ENCODE measurements at regions not wholly inside any gene's neighbourhood (a gene's known extent, or its start where the extent isn't known, plus 50 kb on each side); places are given as distances from the start of the nearest gene placed in this dataset.
"Not testable (repeated sequence)": the region's sequence is repeated elsewhere in the genome, so short reads cannot be mapped to it uniquely, and the experiment has no call there.

DNA sequence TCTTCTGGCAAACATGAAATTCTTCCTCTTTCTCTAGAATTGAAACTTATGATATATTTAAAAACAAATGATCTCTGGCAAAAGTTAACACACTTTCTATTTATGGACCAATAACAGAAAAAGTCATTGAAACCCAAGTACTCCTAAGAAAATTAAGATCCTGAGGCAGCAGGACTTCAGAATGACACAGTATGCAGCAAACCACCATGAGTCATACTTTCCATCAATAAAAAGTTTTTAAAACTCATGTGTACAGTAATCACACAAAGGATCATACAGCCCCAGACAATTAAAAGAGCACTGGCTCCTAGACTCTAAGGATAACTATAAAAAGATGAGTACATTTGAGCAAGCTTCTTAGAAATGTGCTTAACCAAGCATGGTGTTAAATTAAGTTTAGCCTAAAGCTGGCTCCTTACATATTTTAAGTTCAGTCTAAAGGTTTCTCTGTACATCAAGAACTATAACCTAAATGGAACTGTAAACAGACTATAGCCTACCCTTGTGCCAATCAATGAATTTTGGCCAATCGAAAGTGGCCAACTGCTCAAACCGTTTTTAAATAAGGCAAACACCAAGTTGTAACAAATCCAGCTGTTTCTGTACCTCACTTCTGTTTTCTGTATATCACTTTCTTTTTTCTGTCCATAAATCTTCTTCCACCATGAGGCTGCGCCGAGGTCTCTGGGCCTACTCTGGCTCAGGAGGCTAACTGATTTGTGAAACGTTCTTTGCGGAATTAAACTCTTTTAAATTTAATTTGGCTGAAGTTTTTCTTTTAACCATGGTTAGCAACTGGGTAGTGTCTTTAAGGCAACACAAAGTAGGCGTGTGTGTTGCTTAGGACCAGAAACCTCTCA lies 232.1 kb upstream of the PIK3R1 start:
- no peak for DNase-seq (ENCODE audit: low spot score)

DNA sequence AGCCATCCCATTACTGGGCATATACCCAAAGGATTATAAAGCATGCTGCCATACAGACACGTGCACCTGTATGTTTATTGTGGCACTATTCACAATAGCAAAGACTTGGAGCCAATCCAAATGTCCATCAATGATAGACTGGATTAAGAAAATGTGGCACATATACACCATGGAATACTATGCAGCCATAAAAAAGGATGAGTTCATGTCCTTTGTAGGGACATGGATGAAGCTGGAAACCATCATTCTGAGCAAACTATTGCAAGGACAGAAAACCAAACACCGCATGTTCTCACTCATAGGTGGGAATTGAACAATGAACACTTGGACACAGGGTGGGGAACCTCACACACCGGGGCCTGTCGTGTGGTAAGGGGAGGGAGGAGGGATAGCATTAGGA lies 233.4 kb upstream of the PIK3R1 start:
- not testable (repeated sequence) for DNase-seq (ENCODE audit: low spot score)

- no peak for DNase-seq (ENCODE audit: low spot score)
These were observed 237.4 kb upstream of the PIK3R1 start for GRCh38 chr5:67978171-67978570.

DNA sequence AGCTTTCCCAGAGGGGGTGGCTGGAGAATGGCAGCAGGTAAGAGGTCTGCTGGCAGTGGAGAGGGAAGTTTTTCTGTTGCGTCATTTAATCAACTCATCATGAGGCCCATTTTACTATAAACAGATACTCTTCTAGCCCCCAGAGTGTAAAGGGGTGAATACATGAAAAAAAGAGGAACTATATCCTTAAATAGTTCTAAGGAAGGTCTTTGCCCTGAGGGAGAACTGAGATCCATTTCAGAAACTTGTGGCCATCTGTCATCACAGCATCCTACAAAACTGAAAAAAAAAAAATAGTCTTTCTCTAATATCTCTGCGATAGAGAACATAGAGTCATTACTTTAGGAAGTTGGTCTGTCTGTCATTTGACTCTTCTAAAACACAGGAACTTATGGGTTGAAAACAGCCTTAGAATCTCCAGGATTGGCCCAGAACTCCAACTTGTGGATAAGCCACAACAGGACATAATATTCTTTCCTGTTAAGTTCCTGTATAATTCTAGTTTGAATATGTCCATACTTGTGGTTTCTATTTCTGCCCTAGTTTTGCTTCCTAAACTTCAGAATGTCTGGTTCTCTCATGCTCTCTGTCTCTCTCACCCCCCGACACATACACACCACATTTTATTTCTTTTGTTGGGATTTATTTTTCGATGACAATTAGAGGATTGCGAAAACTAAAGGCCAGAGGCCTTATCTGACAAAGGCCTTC lies 238.5 kb upstream of the PIK3R1 start:
- DNase-seq (ENCODE audit: low spot score): no peak

- DNase-seq (ENCODE audit: low spot score): no peak
These were observed 239.4 kb upstream of the PIK3R1 start for GRCh38 chr5:67976181-67976580.

GRCh38 chr5:67974471-67974870 lies 241.1 kb upstream of the PIK3R1 start:
- no peak for DNase-seq (ENCODE audit: low spot score)

GRCh38 chr5:67974054-67974453 lies 241.5 kb upstream of the PIK3R1 start:
- no peak for DNase-seq (ENCODE audit: low spot score)

DNA sequence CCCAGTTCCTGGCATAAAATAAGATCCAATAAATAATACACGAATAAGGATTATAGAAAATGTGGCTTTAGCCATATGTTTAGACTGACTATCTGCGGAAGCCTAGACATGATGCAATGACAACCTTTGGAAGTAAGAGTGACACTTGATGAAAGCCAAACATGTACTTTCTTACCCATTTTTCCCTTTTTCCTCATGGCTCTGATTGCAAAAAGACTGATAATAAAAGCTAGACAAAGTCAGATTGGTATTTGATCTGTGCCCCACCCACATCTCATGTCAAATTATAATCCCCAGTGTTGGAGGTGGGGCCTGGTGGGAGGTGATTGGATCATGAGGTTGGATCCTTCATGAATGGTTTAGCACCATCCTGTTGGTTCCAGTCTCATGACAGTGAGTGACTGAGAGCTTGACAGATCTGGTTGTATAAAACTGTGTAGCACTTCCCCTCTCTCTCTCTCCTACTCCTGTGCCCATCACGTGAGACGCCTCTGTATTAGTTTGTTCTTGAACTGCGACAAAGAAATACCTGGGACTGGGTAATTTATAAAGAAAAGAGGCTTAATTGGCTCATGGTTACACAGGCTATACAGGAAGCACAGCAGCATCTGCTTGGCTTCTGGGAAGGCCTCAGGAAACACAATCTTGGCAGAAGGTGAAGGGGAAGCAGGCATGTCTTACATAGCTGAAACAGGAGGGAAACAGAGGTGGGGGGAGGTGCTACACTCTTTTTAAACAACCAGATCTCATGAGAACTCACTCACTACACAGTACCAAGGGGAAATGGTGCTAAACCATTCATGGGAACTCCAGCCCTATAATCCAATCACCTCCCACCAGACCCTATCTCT lies 243.4 kb upstream of the PIK3R1 start:
- no peak for DNase-seq (ENCODE audit: low spot score)

DNA sequence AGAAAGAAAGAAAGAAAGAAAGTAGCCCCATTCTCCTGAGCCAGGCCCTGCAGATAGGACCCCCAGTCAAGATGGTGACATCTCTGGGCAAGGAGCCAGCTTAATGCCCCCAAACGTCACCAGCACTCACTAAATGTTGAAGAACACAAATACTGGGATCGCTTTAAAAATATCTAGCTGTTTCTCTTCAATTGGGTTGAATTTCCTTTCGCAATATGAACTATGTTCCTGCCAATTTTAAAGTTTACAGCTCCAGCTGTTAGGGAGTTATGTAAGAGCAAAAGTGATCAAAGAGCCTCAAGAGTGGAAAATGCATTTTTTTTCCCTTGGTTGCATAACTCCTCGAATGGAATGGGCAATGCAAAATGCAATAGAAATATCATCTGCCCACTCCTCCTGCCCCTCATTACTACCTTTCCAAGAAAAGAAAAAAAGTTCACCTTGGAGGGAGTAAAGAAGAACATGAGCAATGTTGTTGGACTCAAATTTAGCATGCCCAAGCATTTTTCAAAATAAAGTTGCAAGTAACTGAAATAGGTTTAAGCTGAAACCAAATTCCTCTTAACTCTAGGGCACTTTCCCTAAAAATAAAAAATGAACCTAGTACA lies 244.2 kb upstream of the PIK3R1 start:
- DNase-seq (ENCODE audit: low spot score): no peak

- no peak for DNase-seq (ENCODE audit: low spot score)
These were observed 245.9 kb upstream of the PIK3R1 start for GRCh38 chr5:67969631-67970030.

GRCh38 chr5:67969176-67969575 lies 246.4 kb upstream of the PIK3R1 start:
- no peak for DNase-seq (ENCODE audit: low spot score)

DNA sequence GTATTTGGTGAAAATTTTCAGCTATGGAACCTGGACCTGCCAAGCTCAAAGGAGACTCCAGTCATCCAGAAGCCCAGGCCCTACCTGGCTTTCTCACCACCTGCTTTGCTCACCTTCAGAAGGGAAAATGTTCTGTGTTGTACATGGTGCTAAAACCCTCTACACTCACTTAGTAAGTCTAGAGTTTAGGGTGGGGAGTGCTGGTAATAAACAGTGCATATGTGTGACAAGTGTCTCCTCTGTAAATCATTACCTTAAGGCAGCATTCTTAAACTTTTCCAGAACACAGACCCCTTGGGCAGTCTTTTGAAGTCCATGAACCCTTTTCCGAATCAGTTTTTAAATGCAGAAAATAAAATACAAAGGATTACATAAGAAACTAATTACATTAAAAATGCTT lies 248.8 kb upstream of the PIK3R1 start:
- DNase-seq (ENCODE audit: low spot score): no peak

GRCh38 chr5:67964619-67965018 lies 250.9 kb upstream of the PIK3R1 start:
- no peak for DNase-seq (ENCODE audit: low spot score)

GRCh38 chr5:67963789-67964519 lies 251.6 kb upstream of the PIK3R1 start:
- no peak for DNase-seq (ENCODE audit: low spot score)

DNA sequence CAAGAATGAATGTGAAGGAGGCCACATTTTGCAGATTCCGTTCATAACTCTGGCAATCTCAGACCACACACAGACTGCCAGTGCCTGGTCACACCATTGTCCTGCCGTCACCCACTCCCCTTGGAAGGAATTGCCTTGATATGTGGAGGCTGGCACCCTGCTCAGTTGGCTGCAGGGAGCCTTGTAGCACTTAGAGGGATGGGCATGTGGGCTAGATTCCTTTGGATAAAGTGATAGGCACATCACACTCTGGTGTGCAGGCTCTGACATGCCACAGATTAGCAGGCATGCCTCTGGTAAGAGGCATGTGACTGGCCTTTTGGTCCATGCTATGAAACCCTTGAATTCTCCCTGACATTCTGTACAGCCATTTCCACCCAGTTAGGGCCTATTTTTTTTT lies 254.6 kb upstream of the PIK3R1 start:
- DNase-seq (ENCODE audit: low spot score): no peak

DNA sequence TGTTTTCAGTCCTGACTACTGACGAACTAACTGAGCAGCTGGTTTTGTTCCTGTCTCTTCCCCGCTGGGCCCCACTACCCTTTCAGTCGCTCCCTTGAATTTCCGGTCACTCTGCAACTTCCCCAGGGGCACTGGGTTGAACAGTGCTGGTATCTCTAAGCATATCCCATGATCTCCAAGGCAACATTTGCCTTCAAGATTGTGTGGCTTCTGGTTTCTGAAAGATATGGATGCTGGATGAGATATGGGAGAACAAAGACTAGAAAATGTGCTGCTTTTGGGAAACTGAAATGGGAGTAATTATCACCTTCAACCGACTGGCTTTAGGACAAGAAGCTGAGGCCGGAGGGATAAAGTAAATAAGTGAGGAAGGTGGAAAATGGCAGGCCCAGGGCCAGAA lies 258.2 kb upstream of the PIK3R1 start:
- no peak for DNase-seq (ENCODE audit: low spot score)

DNA sequence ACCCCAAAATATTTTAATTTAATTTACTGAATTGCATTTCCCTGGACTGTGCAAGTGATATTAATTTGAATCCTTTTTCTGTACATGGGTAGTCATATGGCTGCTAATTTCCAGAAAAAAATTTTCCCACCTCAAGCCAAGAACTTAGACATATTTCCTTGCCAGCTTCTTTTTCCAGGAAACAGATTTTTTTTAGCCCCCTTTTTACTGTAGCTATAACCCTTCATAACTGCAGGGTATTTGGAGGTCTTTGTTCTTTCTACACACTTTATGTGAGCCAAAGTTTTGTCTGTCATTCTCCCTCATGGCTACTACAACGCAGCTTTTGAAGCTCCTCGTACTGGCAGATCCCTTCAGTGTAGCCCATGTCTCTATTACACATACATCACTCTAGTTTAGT lies 261.2 kb upstream of the PIK3R1 start:
- DNase-seq (ENCODE audit: low spot score): no peak

GRCh38 chr5:67942421-67942820 lies 273.1 kb upstream of the PIK3R1 start:
- no peak for DNase-seq (ENCODE audit: low spot score)

- DNase-seq (ENCODE audit: low spot score): no peak
These were observed 273.7 kb upstream of the PIK3R1 start for GRCh38 chr5:67941614-67942401.

GRCh38 chr5:67935908-67936566 lies 279.5 kb upstream of the PIK3R1 start:
- no peak for DNase-seq (ENCODE audit: low spot score)

Measured in ecto neural progenitor cell (in vitro differentiated cells).